NT2/D1 (cell line): ENCODE measurements at regions not wholly inside any gene's neighbourhood (a gene's known extent, or its start where the extent isn't known, plus 50 kb on each side); places are given as distances from the start of the nearest gene placed in this dataset.

Source experiments
- DNase-seq: peaks from one replicate; pipeline ENCODE4 v3.0.0-alpha.2; 2011; ENCODE audit warnings: low read depth, low spot score
- H3K27me3 ChIP-seq: 2 replicates; pipeline ENCODE4 v1.6.0; 2011; ENCODE audit warnings: mild to moderate bottlenecking; ENCODE audit not compliant: insufficient read length, insufficient read depth
- H3K36me3 ChIP-seq: 2 replicates; pipeline ENCODE4 v1.6.1; 2011; ENCODE audit warnings: mild to moderate bottlenecking, low read length, mixed read lengths; ENCODE audit not compliant: insufficient read depth, insufficient read length
- H3K4me1 ChIP-seq: 2 replicates; pipeline ENCODE4 v1.5.1; 2011; ENCODE audit not compliant: insufficient read depth, insufficient read length
- H3K4me3 ChIP-seq: 2 replicates; pipeline ENCODE4 v1.5.1; 2011; ENCODE audit warnings: low read depth; ENCODE audit not compliant: insufficient read length
- H3K9ac ChIP-seq: 2 replicates; pipeline ENCODE4 v1.6.0; 2011; ENCODE audit warnings: low read depth; ENCODE audit not compliant: insufficient read length
- H3K9me3 ChIP-seq: 2 replicates; pipeline ENCODE4 v1.5.1; 2011; ENCODE audit warnings: mild to moderate bottlenecking, low read length; ENCODE audit not compliant: insufficient read depth
- SUZ12 ChIP-seq: IDR thresholded peaks from 2 replicates; pipeline ENCODE4 v1.6.1; 2011; ENCODE audit not compliant: insufficient read length, insufficient read depth; ENCODE audit errors: extremely low read depth
- YY1 ChIP-seq: IDR thresholded peaks from 2 replicates; pipeline ENCODE4 v1.6.1; 2011; ENCODE audit not compliant: insufficient read length, insufficient read depth
- ZNF274 ChIP-seq: IDR thresholded peaks from 2 replicates; pipeline ENCODE4 v1.6.1; 2011; ENCODE audit warnings: mild to moderate bottlenecking, low read depth, low read length

DNA sequence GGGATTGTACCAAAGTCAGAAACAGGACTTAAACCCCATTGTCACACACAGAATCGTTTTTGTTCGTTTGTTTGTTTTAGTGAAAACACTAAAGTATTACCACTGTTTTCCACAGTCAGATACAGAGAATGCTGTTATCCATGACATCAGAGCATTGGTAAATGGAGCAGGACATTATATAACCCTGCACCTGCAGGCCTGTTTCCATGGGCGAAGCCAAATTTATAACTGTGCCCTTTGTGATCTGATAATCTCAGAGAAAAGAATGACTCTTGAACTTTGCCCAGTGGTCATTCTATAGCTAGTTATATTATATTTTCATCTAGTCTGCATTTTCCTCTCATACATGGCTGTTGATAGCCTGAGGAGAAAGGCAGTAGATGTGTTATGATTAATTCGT, 217.6 kb downstream of the TMEM182 start:
- H3K4me1 ChIP-seq, result no peaks in the 10 kb centered on the region
- no peaks in the 10 kb centered on the region for H3K27me3 ChIP-seq
- TF ChIP-seq YY1 (no peak), ZNF274 (no peak), SUZ12 (no peak)
- H3K4me3 ChIP-seq, result no peak overlapping the region
- H3K36me3 ChIP-seq, result no peaks in the 10 kb centered on the region
- DNase-seq, result no peak
- no peaks in the 10 kb centered on the region for H3K9me3 ChIP-seq
- no peak overlapping the region for H3K9ac ChIP-seq

DNA sequence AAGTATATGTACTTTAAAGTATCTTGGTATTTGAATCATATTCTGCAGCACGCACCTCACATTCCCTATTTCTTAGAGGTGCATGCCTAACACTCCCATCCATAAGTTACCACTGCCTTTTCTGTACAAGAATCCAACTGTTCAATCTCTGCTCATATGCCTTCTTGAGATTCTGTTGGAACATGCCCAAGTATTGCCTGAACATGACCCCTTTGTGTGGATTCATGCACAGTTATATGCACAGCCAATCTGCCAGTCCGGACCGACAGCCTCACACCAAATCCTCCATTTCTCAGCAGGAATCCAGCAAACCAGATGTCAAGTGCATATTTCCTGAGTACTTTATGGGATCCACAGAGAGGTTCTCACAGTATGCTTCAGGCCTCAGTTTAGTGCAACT, 222.0 kb downstream of the TMEM182 start:
- TF ChIP-seq ZNF274 (no peak), SUZ12 (no peak), YY1 (no peak)
- H3K4me3 ChIP-seq, result no peak overlapping the region
- DNase-seq, result no peak
- H3K9me3 ChIP-seq, result no peaks in the 10 kb centered on the region
- H3K4me1 ChIP-seq, result no peaks in the 10 kb centered on the region
- no peak overlapping the region for H3K9ac ChIP-seq
- H3K36me3 ChIP-seq, result no peaks in the 10 kb centered on the region
- H3K27me3 ChIP-seq, result no peaks in the 10 kb centered on the region

DNA sequence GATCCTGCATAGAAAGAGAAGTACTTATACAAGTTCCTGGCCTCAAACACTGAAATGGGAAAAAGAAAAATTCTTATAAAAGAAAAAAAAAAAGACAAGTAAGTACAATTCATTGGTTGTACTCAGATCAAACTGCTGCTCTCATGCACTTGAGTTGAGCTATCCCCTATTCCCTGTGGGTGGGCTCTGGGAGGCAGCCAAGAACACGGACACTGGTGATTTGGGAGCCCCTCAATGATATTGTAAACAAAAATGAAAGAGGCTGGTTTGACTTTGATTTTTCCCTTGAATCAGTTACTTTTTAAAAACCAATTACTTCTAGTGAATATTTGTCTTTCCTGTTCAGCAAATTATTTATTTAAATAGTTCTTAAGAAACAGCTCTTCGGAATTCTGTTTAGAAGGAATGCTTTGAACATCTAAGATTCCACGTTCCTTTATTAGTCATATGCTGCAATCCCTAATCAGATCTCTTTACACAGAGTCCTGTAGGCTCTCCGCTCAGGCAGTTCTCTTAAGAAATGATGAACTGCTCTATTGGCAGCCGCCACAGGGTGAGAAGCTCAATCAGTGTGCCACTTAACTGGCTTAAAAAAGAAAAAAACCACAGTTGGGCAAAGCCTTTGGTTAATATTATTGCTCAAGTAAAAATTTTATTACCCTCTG, 225.1 kb downstream of the TMEM182 start:
- Histone ChIP-seq H3K4me1 (no peaks in the 10 kb centered on the region), H3K27me3 (no peaks in the 10 kb centered on the region), H3K36me3 (no peaks in the 10 kb centered on the region), H3K9me3 (no peaks in the 10 kb centered on the region), H3K4me3 (no peak overlapping the region), H3K9ac (no peak overlapping the region)
- no peak for DNase-seq
- TF ChIP-seq SUZ12 (no peak), ZNF274 (no peak), YY1 (no peak)

DNA sequence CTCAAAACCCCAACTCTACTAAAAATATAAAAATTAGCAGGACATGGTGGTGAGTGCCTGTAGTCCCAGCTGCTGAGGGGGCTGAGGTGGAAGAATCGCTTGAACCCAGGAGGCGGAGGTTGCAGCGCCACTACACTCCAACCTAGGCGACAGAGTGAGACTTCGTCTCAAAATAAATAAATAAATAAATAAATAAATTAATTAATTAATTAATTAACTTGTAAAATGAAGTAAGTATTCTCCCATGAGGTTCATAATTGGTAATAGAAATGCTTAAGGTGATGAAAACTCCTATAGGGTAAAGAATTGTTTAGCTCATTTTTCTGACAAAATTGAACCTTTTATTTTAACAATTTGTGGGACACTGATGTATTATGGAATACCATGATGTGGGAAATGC, 230.8 kb downstream of the TMEM182 start:
- TF ChIP-seq YY1, result no peak
- Histone ChIP-seq H3K9ac (no peak overlapping the region), H3K4me1 (no peaks in the 10 kb centered on the region)

DNA sequence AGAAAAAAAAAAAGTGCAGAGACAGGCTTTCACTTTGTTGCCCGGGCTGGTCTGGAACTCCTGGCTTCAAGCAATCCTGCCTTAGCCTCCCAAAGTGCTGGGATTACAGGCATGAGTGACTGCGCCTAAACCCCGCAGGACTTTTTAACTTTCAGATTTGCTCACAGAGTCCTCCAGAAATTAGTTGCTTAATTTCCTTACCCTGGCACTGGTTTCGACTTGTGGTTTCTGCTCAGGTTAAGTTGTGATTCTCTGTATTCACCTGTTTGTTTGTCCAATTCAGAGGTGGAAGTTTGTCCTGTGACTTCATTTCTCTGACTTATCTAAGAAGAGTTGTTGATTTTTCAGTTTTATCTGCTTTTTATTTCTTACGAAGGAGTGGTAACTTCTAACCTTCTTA, 238.1 kb downstream of the TMEM182 start:
- no peak for DNase-seq

More for the DNA sequence above, 230.8 kb downstream of the TMEM182 start:
- H3K9me3 ChIP-seq, result no peaks in the 10 kb centered on the region
- DNase-seq, result no peak
- H3K36me3 ChIP-seq, result no peaks in the 10 kb centered on the region
- H3K27me3 ChIP-seq, result no peaks in the 10 kb centered on the region
- no peak overlapping the region for H3K4me3 ChIP-seq

DNA sequence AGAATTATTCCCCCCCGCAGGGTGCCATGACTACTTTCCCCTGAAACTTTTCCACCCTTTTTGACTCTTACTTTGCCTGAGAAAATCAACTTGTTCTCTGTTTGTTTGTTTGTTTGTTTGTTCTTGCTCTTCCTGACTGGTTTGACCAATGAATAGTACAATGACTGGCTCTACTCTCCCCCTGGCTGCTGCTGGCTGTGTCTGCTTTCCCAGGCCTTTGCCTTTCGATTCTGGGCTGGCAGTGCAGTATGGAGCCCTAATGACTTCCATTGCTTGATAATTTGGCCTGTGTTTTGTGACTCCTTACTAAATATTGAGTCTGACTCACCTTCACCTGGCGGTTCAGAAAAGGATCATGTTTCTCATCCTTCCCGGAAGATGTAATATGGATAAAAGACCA, 241.1 kb downstream of the TMEM182 start:
- H3K4me1 ChIP-seq, result no peaks in the 10 kb centered on the region
- no peak overlapping the region for H3K4me3 ChIP-seq
- peaks cover 7% of the 10 kb centered on the region for H3K27me3 ChIP-seq
- H3K9me3 ChIP-seq, result no peaks in the 10 kb centered on the region
- no peak overlapping the region for H3K9ac ChIP-seq
- DNase-seq, result no peak
- TF ChIP-seq SUZ12, result no peak
- H3K36me3 ChIP-seq, result no peaks in the 10 kb centered on the region

More for the DNA sequence above, 238.1 kb downstream of the TMEM182 start:
- H3K4me1 ChIP-seq, result no peaks in the 10 kb centered on the region
- no peak overlapping the region for H3K9ac ChIP-seq
- H3K27me3 ChIP-seq, result peaks cover 7% of the 10 kb centered on the region
- TF ChIP-seq ZNF274 (no peak), YY1 (no peak)
- H3K9me3 ChIP-seq, result no peaks in the 10 kb centered on the region
- H3K36me3 ChIP-seq, result no peaks in the 10 kb centered on the region
- H3K4me3 ChIP-seq, result no peak overlapping the region

DNA sequence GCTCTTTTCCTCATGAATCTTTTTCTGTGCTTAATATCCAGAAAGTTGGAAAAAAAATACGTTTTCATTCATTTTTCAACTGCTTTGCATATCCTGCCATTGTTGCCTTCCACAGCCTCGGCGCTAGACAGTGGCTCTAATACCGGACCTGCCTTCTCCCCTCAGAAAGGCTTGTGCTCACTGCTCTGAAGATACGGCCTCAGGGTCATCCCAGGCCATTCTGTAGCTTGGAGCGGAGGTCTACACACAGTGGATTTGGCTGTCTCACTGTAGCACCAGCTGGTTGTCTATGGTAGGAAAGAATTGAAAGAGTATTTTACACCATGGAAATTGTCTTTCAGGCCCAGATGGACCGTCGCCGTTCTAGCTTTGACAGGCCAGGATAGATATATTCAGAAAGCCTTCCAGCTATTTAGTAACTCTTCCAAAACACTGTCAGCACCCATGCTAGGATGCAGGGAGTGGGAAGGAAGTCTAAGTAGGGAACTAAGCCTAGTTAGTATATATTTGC, 242.0 kb downstream of the TMEM182 start:
- no peaks in the 10 kb centered on the region for H3K9me3 ChIP-seq
- H3K27me3 ChIP-seq, result peaks cover 7% of the 10 kb centered on the region
- H3K4me3 ChIP-seq, result no peak overlapping the region
- DNase-seq, result no peak
- H3K9ac ChIP-seq, result no peak overlapping the region
- H3K4me1 ChIP-seq, result no peaks in the 10 kb centered on the region
- no peak for TF ChIP-seq YY1
- no peak for TF ChIP-seq ZNF274
- H3K36me3 ChIP-seq, result no peaks in the 10 kb centered on the region

DNA sequence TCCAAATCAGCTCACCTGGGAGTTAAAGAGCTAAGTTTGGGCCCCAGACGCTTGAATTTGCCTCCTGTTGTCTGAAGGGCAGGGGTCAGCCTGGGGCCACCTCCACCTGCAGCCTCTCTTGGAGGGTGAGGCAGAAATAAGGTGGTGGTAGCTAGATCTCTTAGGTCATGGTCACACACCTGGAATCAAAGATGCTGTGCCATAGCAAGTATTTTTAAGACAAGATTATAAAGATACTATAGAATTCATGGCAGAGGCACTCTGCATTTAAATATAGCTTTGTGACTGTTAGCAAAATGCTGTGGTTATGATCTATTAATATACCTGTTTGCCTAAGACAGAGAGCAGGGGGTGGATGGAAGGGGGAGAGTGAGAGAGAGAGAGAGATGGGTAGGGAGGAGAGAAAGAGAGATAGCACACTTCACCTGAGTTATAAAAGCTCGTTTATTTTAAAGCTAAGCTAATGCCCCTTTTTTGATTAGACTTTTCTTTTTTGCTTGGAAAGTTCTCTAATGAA, 242.7 kb downstream of the TMEM182 start:
- no peaks in the 10 kb centered on the region for H3K9me3 ChIP-seq
- no peak for DNase-seq
- no peaks in the 10 kb centered on the region for H3K4me1 ChIP-seq
- peaks cover 7% of the 10 kb centered on the region for H3K27me3 ChIP-seq
- no peak overlapping the region for H3K9ac ChIP-seq
- H3K4me3 ChIP-seq, result no peak overlapping the region
- H3K36me3 ChIP-seq, result no peaks in the 10 kb centered on the region
- TF ChIP-seq ZNF274 (no peak), SUZ12 (no peak), YY1 (no peak)
